Pancreas (tissue), 10 donors: ENCODE measurements at regions not wholly inside any gene's neighbourhood (a gene's known extent, or its start where the extent isn't known, plus 50 kb on each side); places are given as distances from the start of the nearest gene placed in this dataset.

ENCODE experiments used
- ATAC-seq, 4 donors: fragments of 200-7000 bp; cut with Tn5 transposase; one replicate each; pipeline versions ENCODE4 v1.8.0 to v1.9.1; 2020; ENCODE audit warnings: mild to moderate bottlenecking in 4 of 4, moderate library complexity in 4 of 4
- DNase-seq, 6 donors: peaks; one replicate each; pipeline ENCODE4 v3.0.0-alpha.2; 2020
- FAIRE-seq: peaks from 2 replicates; lab custom pipeline; 2012; peaks lifted over from hg19 to GRCh38; lab: Jason Lieb, UNC
- H3K27ac ChIP-seq, 4 donors: fragments of 200-600 bp; sonication (generic); 1 replicate in 3 of 4; 2 replicates in 1 of 4; pipeline versions ENCODE4 v1.5.0 to v1.8.0; 2020
- H3K27me3 ChIP-seq, 4 donors: fragments of 200-600 bp; one replicate each; pipeline ENCODE4 v1.8.0; 2021
- H3K36me3 ChIP-seq, 3 donors: fragments of 200-600 bp; sonication (generic) in 1 of 3; one replicate each; pipeline versions ENCODE4 v1.5.0 to v1.8.0; 2020 to 2021
- H3K4me1 ChIP-seq, 3 donors: fragments of 200-600 bp; one replicate each; pipeline ENCODE4 v1.8.0; 2021
- H3K4me3 ChIP-seq, 4 donors: fragments of 200-600 bp; sonication (generic) in 2 of 4; one replicate each; pipeline versions ENCODE4 v1.5.0 to v1.8.0; 2020 to 2021
- H3K9me3 ChIP-seq, 4 donors: fragments of 200-600 bp; one replicate each; pipeline ENCODE4 v1.8.0; 2021
- WGBS, 2 donors: extraction: QIAGEN DNeasy Blood & Tissue Kit; methylation state at CpG; one replicate each; pipeline ENCODE4 v1.1.7; 2013; 5-methylcytosine and 5-hydroxymethylcytosine counted together
- intact Hi-C, 3 donors: fragments of 100-400 bp; cut with DNase I; formaldehyde crosslinking; loops; one replicate each; pipeline versions ENCODE4 v1.11.1 to v1.14.2; 2022
- TF ChIP-seq, protein P1 (sequence below), 4 donors: fragments of 200-600 bp; sonication (generic) in 3 of 4; IDR thresholded peaks; one replicate each; pipeline versions ENCODE4 v1.5.0 to v1.8.0; 2021; ENCODE audit warnings: antibody characterized with exemption in 4 of 4
- donor health status: healthy with polysubstance abuse.
- donor health status: DM: no; HTN: no; CAD: no; lungs with moderate emphysema.
- donor health status: DM: no; HTN: no; CAD: no.
- donor health status: control.
- donor health status: control.
- donor health status: Bipolar disorder and iron deficiency.
- donor health status: DM: yes; HTN: yes; CAD: no.
- donor health status: DM: no; HTN: no; CAD: no.
- donor health status: DM: no; HTN: no; CAD: no.
- donor health status: DM: yes; HTN: yes; CAD: no.

DNA sequence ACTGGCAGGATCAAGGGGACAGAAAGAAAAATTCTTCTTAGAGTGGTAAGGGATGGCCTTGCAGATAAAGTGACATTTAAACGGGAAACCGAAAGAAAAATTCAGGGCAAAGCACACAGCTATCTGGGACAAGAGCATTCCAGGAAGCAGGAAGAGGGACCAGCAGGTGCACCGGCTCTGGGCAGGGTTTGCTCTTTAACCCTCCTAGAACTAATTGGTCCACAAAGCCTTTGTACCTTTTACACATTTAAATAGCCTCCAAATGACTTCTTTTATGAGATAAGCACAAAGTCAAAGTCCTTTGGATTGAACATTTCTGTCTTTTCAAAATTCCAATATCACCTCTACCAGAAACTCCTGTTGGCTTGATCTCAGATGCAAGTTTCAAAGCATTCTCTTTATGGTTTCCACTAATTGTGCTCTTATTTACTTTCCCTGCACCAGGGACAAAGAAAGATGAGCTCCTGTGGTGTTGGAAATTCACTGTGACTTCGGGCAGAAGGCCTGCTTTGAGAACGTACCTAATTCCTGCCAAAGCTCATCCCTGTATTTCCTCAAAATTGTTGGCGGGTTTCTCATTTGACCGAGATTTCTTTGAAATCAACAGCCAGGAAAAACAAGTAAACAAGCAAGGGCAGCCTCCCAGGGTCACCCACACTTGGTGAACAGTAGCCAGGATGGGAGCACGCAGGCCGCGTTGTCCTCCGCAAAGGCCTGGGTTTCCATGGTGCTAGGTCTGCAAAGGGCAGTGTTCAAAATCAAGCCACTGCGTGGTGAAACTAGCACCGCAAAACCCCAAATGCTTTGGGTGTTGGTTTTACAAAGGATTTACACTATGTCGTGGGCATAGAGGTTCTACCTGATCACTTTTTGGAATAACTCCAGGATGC, 98.6 kb downstream of the IRS2 start:
- TF ChIP-seq, protein P1, sequence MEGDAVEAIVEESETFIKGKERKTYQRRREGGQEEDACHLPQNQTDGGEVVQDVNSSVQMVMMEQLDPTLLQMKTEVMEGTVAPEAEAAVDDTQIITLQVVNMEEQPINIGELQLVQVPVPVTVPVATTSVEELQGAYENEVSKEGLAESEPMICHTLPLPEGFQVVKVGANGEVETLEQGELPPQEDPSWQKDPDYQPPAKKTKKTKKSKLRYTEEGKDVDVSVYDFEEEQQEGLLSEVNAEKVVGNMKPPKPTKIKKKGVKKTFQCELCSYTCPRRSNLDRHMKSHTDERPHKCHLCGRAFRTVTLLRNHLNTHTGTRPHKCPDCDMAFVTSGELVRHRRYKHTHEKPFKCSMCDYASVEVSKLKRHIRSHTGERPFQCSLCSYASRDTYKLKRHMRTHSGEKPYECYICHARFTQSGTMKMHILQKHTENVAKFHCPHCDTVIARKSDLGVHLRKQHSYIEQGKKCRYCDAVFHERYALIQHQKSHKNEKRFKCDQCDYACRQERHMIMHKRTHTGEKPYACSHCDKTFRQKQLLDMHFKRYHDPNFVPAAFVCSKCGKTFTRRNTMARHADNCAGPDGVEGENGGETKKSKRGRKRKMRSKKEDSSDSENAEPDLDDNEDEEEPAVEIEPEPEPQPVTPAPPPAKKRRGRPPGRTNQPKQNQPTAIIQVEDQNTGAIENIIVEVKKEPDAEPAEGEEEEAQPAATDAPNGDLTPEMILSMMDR (IDR thresholded peaks at IDR 0.05) = no peak
- Histone ChIP-seq H3K36me3 (no peaks in the 10 kb centered on the region), H3K27me3 (no peaks in the 10 kb centered on the region), H3K27ac (no peak overlapping the region), H3K4me3 (no peak overlapping the region), H3K9me3 (no peaks in the 10 kb centered on the region), H3K4me1 (peaks cover 0 to 11% (median 5%) of the 10 kb centered on the region in 3 donors)
- ATAC-seq (no peak), FAIRE-seq (no peak), DNase-seq (no peak)
- intact Hi-C loops = no loop called here
- WGBS, 2 donors = 75 to 78% methylated on average over 14 of the region's 14 CpGs

DNA sequence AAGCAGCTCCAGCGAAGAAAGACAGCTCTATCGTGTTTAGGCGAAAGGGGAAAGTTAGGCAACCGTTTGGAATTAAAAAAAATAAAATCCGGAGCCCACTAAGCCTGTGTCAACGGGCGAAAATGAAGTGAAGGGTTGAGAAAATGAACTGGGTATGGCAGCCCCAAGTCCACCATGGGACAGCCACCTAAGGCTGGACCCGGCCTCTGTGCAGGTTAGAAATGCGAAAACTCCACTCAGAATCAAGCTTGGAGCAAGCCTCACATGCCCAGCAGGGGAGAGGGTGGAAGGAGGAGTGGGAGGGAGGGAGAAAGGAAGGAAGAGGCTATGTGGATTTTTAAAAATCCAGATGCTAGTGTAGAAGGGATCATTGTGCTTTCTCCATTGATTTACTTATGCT, 101.2 kb downstream of the IRS2 start:
- Histone ChIP-seq H3K27ac (peak overlapping the region; percentile 46 to 62 (median 55)), H3K4me3 (peak overlapping the region in 1 of 4 donors; percentile 12), H3K9me3 (no peaks in the 10 kb centered on the region), H3K36me3 (no peaks in the 10 kb centered on the region), H3K4me1 (peaks cover 0 to 11% (median 5%) of the 10 kb centered on the region in 3 donors), H3K27me3 (no peaks in the 10 kb centered on the region)
- WGBS, 2 donors = 19 to 36% methylated on average over 9 of the region's 9 CpGs
- no peak for FAIRE-seq
- peak; percentile 23 to 49 (median 40) for ATAC-seq
- TF ChIP-seq, protein P1 (IDR thresholded peaks at IDR 0.05) = no peak
- intact Hi-C loops = no loop called here
- DNase-seq = no peak

DNA sequence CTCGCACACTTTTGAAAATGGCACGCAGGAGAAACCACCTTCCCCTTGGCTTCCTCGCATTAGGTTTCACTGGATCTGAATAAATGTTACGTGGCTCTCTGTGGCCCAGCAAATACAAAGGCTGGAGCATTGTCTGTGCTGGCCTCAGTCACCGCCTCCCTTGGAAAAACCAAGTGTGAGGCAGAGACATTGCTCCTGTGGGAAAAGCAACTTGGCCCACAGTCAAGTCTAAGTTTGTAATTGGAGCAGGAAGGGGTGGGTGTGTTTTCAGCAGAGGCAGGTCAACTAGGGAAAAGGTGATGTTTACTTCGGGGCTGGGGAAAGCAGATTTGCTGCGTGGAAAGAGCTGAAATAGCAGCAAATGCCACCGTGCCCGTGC, 101.6 kb downstream of the IRS2 start:
- DNase-seq = peak in 4 of 6 donors; percentile 53 to 75 (median 60)
- TF ChIP-seq, protein P1 (IDR thresholded peaks at IDR 0.05) = no peak
- intact Hi-C loops = no loop called here
- Histone ChIP-seq H3K27me3 (no peaks in the 10 kb centered on the region), H3K27ac (peak overlapping the region; percentile 46 to 62 (median 55)), H3K4me3 (peak overlapping the region in 1 of 4 donors; percentile 12), H3K9me3 (no peaks in the 10 kb centered on the region), H3K4me1 (peaks cover 0 to 11% (median 5%) of the 10 kb centered on the region in 3 donors), H3K36me3 (no peaks in the 10 kb centered on the region)
- 20 to 21% methylated on average over 9 of the region's 9 CpGs for WGBS, 2 donors
- ATAC-seq = peak; percentile 87 to 95 (median 92)
- FAIRE-seq = no peak

- Histone ChIP-seq H3K27ac (peak overlapping the region; percentile 46 to 62 (median 55)), H3K4me3 (no peak overlapping the region), H3K27me3 (no peaks in the 10 kb centered on the region), H3K9me3 (no peaks in the 10 kb centered on the region), H3K36me3 (no peaks in the 10 kb centered on the region), H3K4me1 (peaks cover 0 to 11% (median 5%) of the 10 kb centered on the region in 3 donors)
- FAIRE-seq = no peak
- intact Hi-C loops = no loop called here
- TF ChIP-seq, protein P1 (IDR thresholded peaks at IDR 0.05) = no peak
- DNase-seq = peak in 2 of 6 donors; percentile 9 to 15
- WGBS, 2 donors = 59 to 64% methylated on average over 7 of the region's 7 CpGs
- peak; percentile 16 to 70 (median 58) for ATAC-seq
Observed at GRCh38 chr13:109684084-109684823, 102.1 kb downstream of the IRS2 start.
